SK-N-MC (cell line): ENCODE measurements at regions not wholly inside any gene's neighbourhood (a gene's known extent, or its start where the extent isn't known, plus 50 kb on each side); places are given as distances from the start of the nearest gene placed in this dataset.
A peak's percentile ranks its signal among the peaks of the same experiment; 100 is the strongest.

ENCODE experiments used
- EZH2 ChIP-seq: fragments of 200-600 bp; sonication (generic); IDR thresholded peaks from one replicate; pipeline ENCODE4 v1.6.1; 2017; ENCODE audit warnings: antibody characterized with exemption
- FOXP2 ChIP-seq: optimal IDR thresholded peaks from 2 replicates; pipeline ENCODE3; 2011; ENCODE audit warnings: mild to moderate bottlenecking, moderate library complexity; ENCODE audit not compliant: insufficient read depth; ENCODE audit errors: extremely low read length, control extremely low read depth
- POLR2AphosphoS5 ChIP-seq: IDR thresholded peaks from 2 replicates; pipeline ENCODE4 v1.6.1; 2012; ENCODE audit warnings: mild to moderate bottlenecking, low read depth, low read length, borderline replicate concordance

GRCh38 chrX:52263417-52263816, 78.7 kb downstream of the MAGED4 start:
- TF ChIP-seq EZH2 (no peak), POLR2AphosphoS5 (0 out of 2 replicates have a peak, but pooled peaks have one; percentile 31), FOXP2 (no peak)
